RWPE1 (cell line): ENCODE measurements at regions not wholly inside any gene's neighbourhood (a gene's known extent, or its start where the extent isn't known, plus 50 kb on each side); places are given as distances from the start of the nearest gene placed in this dataset.

Source experiments
- CTCF ChIA-PET: fragments of 350-600 bp; sonication (Branson Sonifier 250); formaldehyde crosslinking; extraction: SDS; loops from one replicate; lab custom pipeline; 2021; lab: Yijun Ruan, JAX
- POLR2A ChIA-PET: fragments of 400-600 bp; formaldehyde crosslinking; extraction: SDS; loops from one replicate; lab custom pipeline; 2020; ENCODE audit warnings: antibody characterized with exemption; ENCODE audit not compliant: low non-redundant PET; lab: Yijun Ruan, JAX
- DNase-seq: peaks from one replicate; pipeline ENCODE4 v3.0.0; 2012; ENCODE audit warnings: low spot score
- H3K27ac ChIP-seq: fragments of 450-650 bp; 2 replicates; pipeline ENCODE4 v1.5.1; 2017
- TF ChIP-seq, protein P1 (sequence below): fragments of 450-650 bp; conservative IDR thresholded peaks from 2 replicates; pipeline ENCODE4 v1.5.1; 2017; ENCODE audit warnings: low read depth, mild to moderate bottlenecking

DNA sequence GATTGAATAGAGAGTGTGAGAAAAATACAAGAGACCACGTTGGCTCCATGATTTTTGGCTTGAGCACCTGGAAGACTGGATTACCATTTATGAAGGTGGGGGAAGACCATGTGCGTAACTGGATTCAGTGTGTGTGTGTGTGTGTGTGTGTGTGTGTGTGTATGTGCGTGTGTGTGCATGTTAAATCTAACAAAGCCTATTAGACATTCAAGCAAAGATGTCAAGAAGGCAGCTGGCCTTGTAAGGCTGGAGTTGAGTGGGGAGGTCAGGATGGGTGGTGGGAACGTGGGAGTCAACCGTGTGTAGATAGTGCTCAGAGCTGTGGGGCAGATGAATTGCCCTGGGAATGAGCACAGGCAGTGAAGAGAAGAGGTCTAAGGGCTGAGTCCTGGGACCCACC, 293.8 kb upstream of the POU3F1 start:
- TF ChIP-seq, protein P1, sequence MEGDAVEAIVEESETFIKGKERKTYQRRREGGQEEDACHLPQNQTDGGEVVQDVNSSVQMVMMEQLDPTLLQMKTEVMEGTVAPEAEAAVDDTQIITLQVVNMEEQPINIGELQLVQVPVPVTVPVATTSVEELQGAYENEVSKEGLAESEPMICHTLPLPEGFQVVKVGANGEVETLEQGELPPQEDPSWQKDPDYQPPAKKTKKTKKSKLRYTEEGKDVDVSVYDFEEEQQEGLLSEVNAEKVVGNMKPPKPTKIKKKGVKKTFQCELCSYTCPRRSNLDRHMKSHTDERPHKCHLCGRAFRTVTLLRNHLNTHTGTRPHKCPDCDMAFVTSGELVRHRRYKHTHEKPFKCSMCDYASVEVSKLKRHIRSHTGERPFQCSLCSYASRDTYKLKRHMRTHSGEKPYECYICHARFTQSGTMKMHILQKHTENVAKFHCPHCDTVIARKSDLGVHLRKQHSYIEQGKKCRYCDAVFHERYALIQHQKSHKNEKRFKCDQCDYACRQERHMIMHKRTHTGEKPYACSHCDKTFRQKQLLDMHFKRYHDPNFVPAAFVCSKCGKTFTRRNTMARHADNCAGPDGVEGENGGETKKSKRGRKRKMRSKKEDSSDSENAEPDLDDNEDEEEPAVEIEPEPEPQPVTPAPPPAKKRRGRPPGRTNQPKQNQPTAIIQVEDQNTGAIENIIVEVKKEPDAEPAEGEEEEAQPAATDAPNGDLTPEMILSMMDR = no peak
- DNase-seq = no peak
- ChIA-PET CTCF (no interaction called here), POLR2A (interaction anchor here (0.6 kb wide), 1 partner anchor 487 kb away, joined by 3 read pairs; no protein-coding TSS in a partner anchor)
- no peak overlapping the region for H3K27ac ChIP-seq

DNA sequence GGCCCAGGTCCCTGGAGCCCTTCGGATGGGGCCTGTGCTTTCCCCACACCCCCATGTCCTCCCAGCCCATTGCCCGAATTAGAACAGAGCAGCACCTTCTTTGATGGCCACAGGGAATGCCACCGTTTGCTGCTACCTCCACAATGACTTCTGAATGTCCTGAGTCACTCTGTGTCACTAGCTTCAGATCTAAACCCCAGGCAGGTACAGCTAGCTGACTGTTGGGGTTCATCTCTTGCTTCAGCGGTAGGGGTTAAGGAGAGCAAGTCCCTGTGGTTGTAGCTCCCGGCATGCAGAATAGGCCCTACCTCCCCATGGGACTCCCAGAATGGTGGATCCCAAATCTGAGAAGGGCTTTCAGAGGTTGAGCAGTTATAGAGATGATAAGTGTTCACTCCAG, 291.1 kb upstream of the POU3F1 start:
- ChIA-PET CTCF (interaction anchor here (0.6 to 1.0 kb wide), 3 partner anchors 28 to 160 kb away, joined by 3 read pairs; no protein-coding TSS in a partner anchor), POLR2A (no interaction called here)
- H3K27ac ChIP-seq = no peak overlapping the region
- no peak for DNase-seq
- TF ChIP-seq, protein P1 = no peak

DNA sequence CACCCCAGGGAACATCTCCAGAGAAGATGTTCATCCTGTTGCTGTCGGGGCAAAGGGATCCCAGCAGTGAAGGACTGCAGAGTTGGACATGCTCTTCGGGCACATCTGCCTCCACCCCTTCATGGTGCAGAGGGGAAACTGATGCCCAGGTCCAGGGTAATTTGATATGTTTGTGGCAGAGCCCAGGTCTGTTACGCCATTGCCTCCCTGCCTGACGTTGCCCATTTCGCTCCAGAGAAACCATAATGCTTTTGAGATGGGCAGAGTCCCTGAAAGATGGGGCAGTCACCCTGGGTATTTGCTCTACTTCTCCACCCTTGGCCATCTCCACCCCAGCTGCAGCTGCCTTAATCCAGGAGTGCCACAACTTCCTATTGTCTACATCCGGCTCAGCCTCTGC, 290.4 kb upstream of the POU3F1 start:
- H3K27ac ChIP-seq = no peak overlapping the region
- POLR2A ChIA-PET = no interaction called here
- TF ChIP-seq, protein P1 = no peak
- no peak for DNase-seq
- CTCF ChIA-PET = no interaction called here

DNA sequence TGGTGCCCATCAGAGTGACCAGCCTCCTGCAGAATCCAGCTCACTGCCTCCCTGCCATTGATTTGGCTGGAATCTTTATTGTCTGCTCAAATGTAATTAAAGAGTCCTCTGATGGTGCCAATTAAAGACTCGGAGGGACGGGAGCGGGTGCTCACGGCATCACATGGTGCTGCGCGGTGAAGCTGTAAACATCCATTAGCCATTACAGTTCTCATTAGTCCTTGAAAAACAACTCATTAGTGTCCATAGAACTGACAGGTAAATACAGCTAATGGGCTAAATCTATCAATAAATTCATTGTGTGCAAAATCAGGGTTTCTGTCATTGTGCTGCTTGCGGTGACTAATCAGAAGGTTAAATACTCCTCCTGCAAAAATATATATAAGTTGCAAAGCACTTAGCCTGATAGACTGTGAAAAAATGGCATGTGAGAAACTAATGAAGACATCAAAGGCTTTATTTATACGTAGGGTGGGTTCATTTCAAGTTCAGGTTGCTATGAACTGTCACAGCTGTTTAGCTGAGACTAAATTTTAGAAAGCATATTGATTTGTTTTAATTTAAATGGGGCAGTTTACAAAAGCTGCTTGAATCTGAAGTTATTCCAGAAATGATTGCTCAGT, 289.8 kb upstream of the POU3F1 start:
- no peak overlapping the region for H3K27ac ChIP-seq
- DNase-seq = no peak
- TF ChIP-seq, protein P1 = no peak
- CTCF ChIA-PET = interaction anchor here (0.6 kb wide), 1 partner anchor 324 kb away, joined by 4 read pairs; no protein-coding TSS in a partner anchor
- POLR2A ChIA-PET = no interaction called here

DNA sequence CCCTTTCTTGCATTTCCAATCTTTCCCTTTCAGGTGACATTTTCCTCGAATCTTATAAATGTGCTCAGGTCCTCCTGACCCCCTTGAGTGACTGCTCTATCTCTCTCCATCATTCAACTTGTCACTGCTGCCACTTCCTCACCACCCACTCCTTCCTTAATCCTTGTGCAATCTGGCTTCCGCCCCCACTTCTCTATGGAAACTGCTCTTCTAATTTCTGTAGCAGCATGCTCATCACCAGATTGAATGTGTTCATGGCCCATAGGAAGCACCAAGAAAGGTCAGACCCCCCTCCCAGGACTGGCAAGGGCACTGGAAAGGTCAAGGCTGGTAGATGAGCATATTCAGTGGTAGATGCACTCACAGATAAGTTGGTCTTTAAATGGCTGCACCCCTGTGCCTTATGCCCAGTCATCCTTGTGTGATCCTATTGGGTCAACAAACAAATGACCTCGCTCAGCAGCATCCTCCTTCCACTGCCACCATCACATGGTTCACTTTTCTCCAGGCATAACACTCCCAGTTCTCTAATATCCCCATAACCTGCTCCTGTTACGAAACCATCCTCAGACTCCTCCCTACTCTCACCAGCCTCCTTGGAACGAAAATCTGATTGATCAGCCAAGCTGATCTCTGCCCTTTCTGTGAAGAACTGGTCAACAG, 288.5 kb upstream of the POU3F1 start:
- ChIA-PET CTCF (no interaction called here), POLR2A (no interaction called here)
- TF ChIP-seq, protein P1 = no peak
- DNase-seq = no peak
- no peak overlapping the region for H3K27ac ChIP-seq

DNA sequence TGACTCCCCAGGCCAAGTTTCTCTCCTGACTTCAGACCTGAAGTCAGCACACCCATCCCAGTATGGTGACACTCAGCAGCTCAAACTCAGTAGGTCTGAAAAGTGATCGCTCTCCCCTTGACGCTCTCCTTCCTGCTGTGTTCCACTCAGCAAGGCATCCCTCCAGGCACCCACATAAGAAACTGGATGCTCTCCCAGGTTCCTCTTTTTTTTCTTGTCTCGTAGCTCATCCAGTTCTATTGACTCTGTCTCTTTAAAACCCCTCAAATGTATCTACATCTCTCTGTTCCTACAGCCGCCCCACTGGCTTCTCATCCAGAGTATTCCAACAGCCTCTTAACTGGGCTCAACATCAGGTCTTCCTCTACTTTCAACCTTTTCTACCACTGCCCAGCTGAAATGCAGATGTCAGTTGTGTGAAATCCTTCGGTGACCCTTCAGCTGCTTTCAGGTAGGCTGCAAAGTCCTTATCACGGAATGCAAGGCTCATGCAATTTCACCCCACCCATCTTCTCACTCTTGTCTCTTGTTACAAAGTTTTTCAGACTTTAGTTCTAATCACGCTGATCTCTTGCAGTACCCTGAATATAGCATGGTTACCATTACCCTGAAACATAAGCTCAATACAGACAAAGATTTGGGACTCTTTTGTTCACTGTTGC, 286.2 kb upstream of the POU3F1 start:
- TF ChIP-seq, protein P1 = no peak
- POLR2A ChIA-PET = no interaction called here
- CTCF ChIA-PET = interaction anchor here (0.7 kb wide), 1 partner anchor 32 kb away, joined by 3 read pairs; no protein-coding TSS in a partner anchor
- no peak overlapping the region for H3K27ac ChIP-seq
- DNase-seq = no peak
